Natural killer cell (primary cell): ENCODE measurements at regions not wholly inside any gene's neighbourhood (a gene's known extent, or its start where the extent isn't known, plus 50 kb on each side); places are given as distances from the start of the nearest gene placed in this dataset.

Experiments used
- ATAC-seq, 3 donors: fragments of 150-1000 bp in 2 of 3; fragments of 200-7000 bp in 1 of 3; cut with Tn5 transposase; 1 replicate in 1 of 3; 2 replicates in 2 of 3; pipeline ENCODE4 v1.10.0; 2021; ENCODE audit warnings: mild to moderate bottlenecking in 2 of 3, moderate library complexity in 2 of 3
- DNase-seq, 2 donors: peaks; one replicate each; pipeline versions ENCODE4 v3.0.0 to v3.0.0-alpha.2; 2013 to 2021; ENCODE audit warnings: mixed read lengths in 1 of 2
- H3K27ac ChIP-seq: one replicate; pipeline ENCODE4 v1.5.1; 2013; ENCODE audit warnings: mild to moderate bottlenecking, low read length
- H3K27me3 ChIP-seq: one replicate; pipeline ENCODE4 v1.6.1; 2013; ENCODE audit warnings: low read length; ENCODE audit not compliant: control insufficient read depth, insufficient read depth
- H3K36me3 ChIP-seq: one replicate; pipeline ENCODE4 v1.6.1; 2013; ENCODE audit warnings: low read length; ENCODE audit not compliant: control insufficient read depth, insufficient read depth
- H3K4me1 ChIP-seq: one replicate; pipeline ENCODE4 v1.6.1; 2013; ENCODE audit warnings: low read length; ENCODE audit not compliant: control insufficient read depth, insufficient read depth
- H3K4me3 ChIP-seq: one replicate; pipeline ENCODE4 v1.5.1; 2013; ENCODE audit warnings: low read length
- H3K9me3 ChIP-seq: one replicate; pipeline ENCODE4 v1.6.1; 2013; ENCODE audit warnings: low read length; ENCODE audit not compliant: control insufficient read depth, insufficient read depth
- H3K27ac Mint-ChIP-seq, 2 donors: one replicate each; pipeline ENCODE4 v1.8.0; 2022; ENCODE audit warnings: mild to moderate bottlenecking in 2 of 2, mixed read lengths in 2 of 2, moderate library complexity in 1 of 2
- H3K27me3 Mint-ChIP-seq, 2 donors: one replicate each; pipeline ENCODE4 v1.8.0; 2022; ENCODE audit warnings: low read depth in 2 of 2, mixed read lengths in 2 of 2
- H3K36me3 Mint-ChIP-seq: one replicate; pipeline ENCODE4 v1.8.0; 2022; ENCODE audit warnings: mixed read lengths
- H3K4me1 Mint-ChIP-seq, 2 donors: one replicate each; pipeline ENCODE4 v1.8.0; 2022; ENCODE audit warnings: mixed read lengths in 2 of 2
- H3K4me3 Mint-ChIP-seq: one replicate; pipeline ENCODE4 v1.8.0; 2022; ENCODE audit warnings: mild to moderate bottlenecking, moderate library complexity, mixed read lengths
- H3K9me3 Mint-ChIP-seq, 2 donors: one replicate each; pipeline ENCODE4 v1.8.0; 2022; ENCODE audit warnings: mixed read lengths in 2 of 2
- CTCF ChIP-seq: fragments of 200-600 bp; IDR thresholded peaks from one replicate; pipeline ENCODE4 v1.8.0; 2022; ENCODE audit warnings: antibody characterized with exemption
- WGBS: methylation state at CpG from one replicate; pipeline ENCODE4 v1.1.7; 2013; ENCODE audit warnings: missing lambda C conversion rate; ENCODE audit not compliant: insufficient coverage; 5-methylcytosine and 5-hydroxymethylcytosine counted together
- intact Hi-C: fragments of 100-400 bp; cut with micrococcal nuclease; formaldehyde crosslinking; loops from one replicate; pipeline ENCODE4 v1.14.2; 2022

- H3K27ac Mint-ChIP-seq: no peak overlapping the region
Observed at GRCh38 chr3:178479446-178479845, 56.8 kb upstream of the KCNMB2 start.

GRCh38 chr3:178479860-178480259, 56.4 kb upstream of the KCNMB2 start:
- WGBS: 72% methylated on average over 4 of the region's 4 CpGs
- Histone ChIP-seq H3K4me1 (no peaks in the 10 kb centered on the region), H3K27me3 (no peaks in the 10 kb centered on the region), H3K27ac (no peak overlapping the region), H3K36me3 (no peaks in the 10 kb centered on the region), H3K9me3 (no peaks in the 10 kb centered on the region), H3K4me3 (no peak overlapping the region)
- ATAC-seq (no peak), DNase-seq (no peak)
- Mint-ChIP-seq H3K27ac (no peak overlapping the region), H3K9me3 (peaks cover 0 to 2% of the 10 kb centered on the region in 2 donors), H3K27me3 (peaks cover 0 to 3% of the 10 kb centered on the region in 2 donors), H3K36me3 (no peaks in the 10 kb centered on the region), H3K4me1 (no peaks in the 10 kb centered on the region), H3K4me3 (no peak overlapping the region)
- TF ChIP-seq CTCF: no peak
- intact Hi-C loops: no loop called here

More at GRCh38 chr3:178479446-178479845, 56.8 kb upstream of the KCNMB2 start:
- ATAC-seq: no peak
- no peaks in the 10 kb centered on the region for H3K9me3 ChIP-seq
- no peaks in the 10 kb centered on the region for H3K4me1 ChIP-seq
- H3K4me3 ChIP-seq: no peak overlapping the region
- no peak for TF ChIP-seq CTCF
- 89% methylated on average over 1 of the region's 1 CpG for whole genome bisulfite sequencing
- Mint-ChIP-seq H3K9me3 (peaks cover 0 to 2% of the 10 kb centered on the region in 2 donors), H3K36me3 (no peaks in the 10 kb centered on the region), H3K4me1 (no peaks in the 10 kb centered on the region), H3K27me3 (peaks cover 0 to 6% of the 10 kb centered on the region in 2 donors), H3K4me3 (no peak overlapping the region)
- intact Hi-C loops: no loop called here
- no peaks in the 10 kb centered on the region for H3K36me3 ChIP-seq
- H3K27ac ChIP-seq: no peak overlapping the region
- no peak for DNase-seq
- H3K27me3 ChIP-seq: no peaks in the 10 kb centered on the region

GRCh38 chr3:178480274-178480673, 56.0 kb upstream of the KCNMB2 start:
- no peak overlapping the region for H3K4me3 Mint-ChIP-seq
- Histone ChIP-seq H3K27ac (no peak overlapping the region), H3K27me3 (no peaks in the 10 kb centered on the region), H3K4me3 (no peak overlapping the region), H3K4me1 (no peaks in the 10 kb centered on the region), H3K9me3 (no peaks in the 10 kb centered on the region), H3K36me3 (no peaks in the 10 kb centered on the region)
- H3K27ac Mint-ChIP-seq: no peak overlapping the region
- no peak for DNase-seq
- H3K9me3 Mint-ChIP-seq: peaks cover 0 to 2% of the 10 kb centered on the region in 2 donors
- intact Hi-C loops: no loop called here
- no peak for ATAC-seq
- H3K27me3 Mint-ChIP-seq: peaks cover 0 to 3% of the 10 kb centered on the region in 2 donors
- WGBS: 86% methylated on average over 1 of the region's 5 CpGs
- TF ChIP-seq CTCF: no peak
- H3K4me1 Mint-ChIP-seq: no peaks in the 10 kb centered on the region
- H3K36me3 Mint-ChIP-seq: no peaks in the 10 kb centered on the region

- TF ChIP-seq CTCF: no peak
- DNase-seq (no peak), ATAC-seq (no peak)
- intact Hi-C loops: no loop called here
- Histone ChIP-seq H3K27ac (no peak overlapping the region), H3K4me1 (no peaks in the 10 kb centered on the region), H3K4me3 (no peak overlapping the region), H3K9me3 (no peaks in the 10 kb centered on the region), H3K36me3 (no peaks in the 10 kb centered on the region), H3K27me3 (no peaks in the 10 kb centered on the region)
- no peak overlapping the region for H3K27ac Mint-ChIP-seq
- WGBS: 33% methylated on average over 2 of the region's 4 CpGs
- H3K9me3 Mint-ChIP-seq: peaks cover 0 to 2% of the 10 kb centered on the region in 2 donors
- peaks cover 0 to 3% of the 10 kb centered on the region in 2 donors for H3K27me3 Mint-ChIP-seq
- H3K36me3 Mint-ChIP-seq: no peaks in the 10 kb centered on the region
- H3K4me1 Mint-ChIP-seq: no peaks in the 10 kb centered on the region
- H3K4me3 Mint-ChIP-seq: no peak overlapping the region
Observed at GRCh38 chr3:178480795-178481194, 55.4 kb upstream of the KCNMB2 start.
